ENCODE measurements at regions not wholly inside any gene's neighbourhood (a gene's known extent, or its start where the extent isn't known, plus 50 kb on each side); places are given as distances from the start of the nearest gene placed in this dataset.
A peak's percentile ranks its signal among the peaks of the same experiment; 100 is the strongest.

GRCh38 chr10:3251172-3251571 is 78.6 kb upstream of the PITRM1 start:
- CTCF ChIA-PET, result interaction anchor here (0.6 kb wide), 1 partner anchor 1521 kb away, joined by 3 read pairs; no protein-coding TSS in a partner anchor
- H3K9me2 ChIP-seq (replicated peaks; ENCODE audit: low read length), result no peaks in the 10 kb centered on the region
- TF ChIP-seq EZH2phosphoT487 (IDR thresholded peaks at IDR 0.05; ENCODE audit: borderline replicate concordance, low read length) (no peak), EZH2 (IDR thresholded peaks at IDR 0.05; ENCODE audit: low read length, unreplicated experiment) (no peak)
- TF ChIP-seq, protein P1, sequence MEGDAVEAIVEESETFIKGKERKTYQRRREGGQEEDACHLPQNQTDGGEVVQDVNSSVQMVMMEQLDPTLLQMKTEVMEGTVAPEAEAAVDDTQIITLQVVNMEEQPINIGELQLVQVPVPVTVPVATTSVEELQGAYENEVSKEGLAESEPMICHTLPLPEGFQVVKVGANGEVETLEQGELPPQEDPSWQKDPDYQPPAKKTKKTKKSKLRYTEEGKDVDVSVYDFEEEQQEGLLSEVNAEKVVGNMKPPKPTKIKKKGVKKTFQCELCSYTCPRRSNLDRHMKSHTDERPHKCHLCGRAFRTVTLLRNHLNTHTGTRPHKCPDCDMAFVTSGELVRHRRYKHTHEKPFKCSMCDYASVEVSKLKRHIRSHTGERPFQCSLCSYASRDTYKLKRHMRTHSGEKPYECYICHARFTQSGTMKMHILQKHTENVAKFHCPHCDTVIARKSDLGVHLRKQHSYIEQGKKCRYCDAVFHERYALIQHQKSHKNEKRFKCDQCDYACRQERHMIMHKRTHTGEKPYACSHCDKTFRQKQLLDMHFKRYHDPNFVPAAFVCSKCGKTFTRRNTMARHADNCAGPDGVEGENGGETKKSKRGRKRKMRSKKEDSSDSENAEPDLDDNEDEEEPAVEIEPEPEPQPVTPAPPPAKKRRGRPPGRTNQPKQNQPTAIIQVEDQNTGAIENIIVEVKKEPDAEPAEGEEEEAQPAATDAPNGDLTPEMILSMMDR (conservative IDR thresholded peaks at IDR 0.05; ENCODE audit: low read depth, low read length), result no peak
- ATAC-seq (no peak), DNase-seq (no peak)
- H3K4me1 ChIP-seq (ENCODE audit: insufficient read depth, low read length), result peaks cover 18% of the 10 kb centered on the region
- no TSS peak for BruUV-seq (replicated peaks)
- POLR2A ChIA-PET (ENCODE audit: unreplicated experiment), result no interaction called here
- H3F3A ChIP-seq (ENCODE audit: low read length, unreplicated experiment), result peaks cover 4% of the 10 kb centered on the region
- H2AFZ ChIP-seq (ENCODE audit: low read length), result no peak overlapping the region
- no peak overlapping the region for H3K9ac ChIP-seq (ENCODE audit: low read length)
- no peaks in the 10 kb centered on the region for H3K36me3 ChIP-seq (ENCODE audit: low read depth, low read length)
- no peak overlapping the region for H3K27ac ChIP-seq (ENCODE audit: low read length)
- no peaks in the 10 kb centered on the region for H4K20me1 ChIP-seq (ENCODE audit: low read length)
- intact Hi-C loops (cut with micrococcal nuclease), result no loop called here
- no peak overlapping the region for H3K4me2 ChIP-seq (ENCODE audit: low read length)
- no peak overlapping the region for H3K4me3 ChIP-seq (ENCODE audit: low read length)
- H3K9me3 ChIP-seq (ENCODE audit: low read length), result no peaks in the 10 kb centered on the region
- no peaks in the 10 kb centered on the region for H3K27me3 ChIP-seq (ENCODE audit: low read length)
- no peaks in the 10 kb centered on the region for H3K79me2 ChIP-seq (ENCODE audit: low read length)

GRCh38 chr10:3249307-3249889 is 76.8 kb upstream of the PITRM1 start:
- intact Hi-C loops (cut with micrococcal nuclease), result loop anchor here (1.0 to 5.0 kb wide), 4 partner anchors 177 to 528 kb away; no protein-coding TSS in a partner anchor
- POLR2A ChIA-PET (ENCODE audit: unreplicated experiment), result interaction anchor here (0.6 to 0.8 kb wide), 3 partner anchors 20 to 90 kb away, joined by 9 to 13 read pairs (median 9); no protein-coding TSS in a partner anchor
- H2AFZ ChIP-seq (ENCODE audit: low read length), result peak overlapping the region; percentile 62; the same call in 1 of the 2 replicates

More at GRCh38 chr10:3249307-3249889, 76.8 kb upstream of the PITRM1 start:
- Histone ChIP-seq H3K36me3 (ENCODE audit: low read depth, low read length) (no peaks in the 10 kb centered on the region), H3K9me3 (ENCODE audit: low read length) (no peaks in the 10 kb centered on the region), H4K20me1 (ENCODE audit: low read length) (no peaks in the 10 kb centered on the region), H3K4me3 (ENCODE audit: low read length) (peak overlapping the region; percentile 52; the same call in 1 of the 2 replicates), H3K27ac (ENCODE audit: low read length) (peak overlapping the region; percentile 96), H3K4me1 (ENCODE audit: insufficient read depth, low read length) (peaks cover 18% of the 10 kb centered on the region), H3K79me2 (ENCODE audit: low read length) (no peaks in the 10 kb centered on the region), H3F3A (ENCODE audit: low read length, unreplicated experiment) (peaks cover 4% of the 10 kb centered on the region), H3K4me2 (ENCODE audit: low read length) (peak overlapping the region; percentile 79), H3K9ac (ENCODE audit: low read length) (peak overlapping the region; percentile 68), H3K27me3 (ENCODE audit: low read length) (no peaks in the 10 kb centered on the region), H3K9me2 (replicated peaks; ENCODE audit: low read length) (no peaks in the 10 kb centered on the region)
- CTCF ChIA-PET, result no interaction called here
- TF ChIP-seq EZH2phosphoT487 (IDR thresholded peaks at IDR 0.05; ENCODE audit: borderline replicate concordance, low read length) (no peak), EZH2 (IDR thresholded peaks at IDR 0.05; ENCODE audit: low read length, unreplicated experiment) (no peak)
- TF ChIP-seq, protein P1 (conservative IDR thresholded peaks at IDR 0.05; ENCODE audit: low read depth, low read length), result no peak
- peak; percentile 67 for ATAC-seq
- BruUV-seq (replicated peaks), result no TSS peak
- DNase-seq, result peak; percentile 65

Measured in PC-3 (cell line).